ENCODE measurements at regions not wholly inside any gene's neighbourhood (a gene's known extent, or its start where the extent isn't known, plus 50 kb on each side); places are given as distances from the start of the nearest gene placed in this dataset.

DNA sequence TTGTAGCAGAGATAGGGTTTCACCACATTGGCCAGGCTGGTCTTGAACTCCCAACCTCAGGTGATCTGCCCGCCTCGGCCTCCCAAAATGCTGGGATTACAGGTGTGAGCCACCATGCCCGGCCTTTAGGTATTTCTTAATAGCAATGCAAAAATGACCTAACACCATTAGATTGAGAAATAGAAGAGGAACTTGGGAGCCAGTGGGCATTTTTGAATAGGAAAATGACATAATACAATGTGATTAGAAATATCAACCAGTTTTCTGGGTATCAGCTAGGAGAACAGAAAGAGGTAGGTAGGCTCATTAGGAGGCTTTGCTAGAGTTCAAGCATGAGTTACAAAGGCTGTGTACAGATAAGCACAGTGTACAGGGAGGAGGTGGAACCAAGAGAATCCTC, 101.8 kb upstream of the TBC1D5 start:
- TF ChIP-seq, protein P1, sequence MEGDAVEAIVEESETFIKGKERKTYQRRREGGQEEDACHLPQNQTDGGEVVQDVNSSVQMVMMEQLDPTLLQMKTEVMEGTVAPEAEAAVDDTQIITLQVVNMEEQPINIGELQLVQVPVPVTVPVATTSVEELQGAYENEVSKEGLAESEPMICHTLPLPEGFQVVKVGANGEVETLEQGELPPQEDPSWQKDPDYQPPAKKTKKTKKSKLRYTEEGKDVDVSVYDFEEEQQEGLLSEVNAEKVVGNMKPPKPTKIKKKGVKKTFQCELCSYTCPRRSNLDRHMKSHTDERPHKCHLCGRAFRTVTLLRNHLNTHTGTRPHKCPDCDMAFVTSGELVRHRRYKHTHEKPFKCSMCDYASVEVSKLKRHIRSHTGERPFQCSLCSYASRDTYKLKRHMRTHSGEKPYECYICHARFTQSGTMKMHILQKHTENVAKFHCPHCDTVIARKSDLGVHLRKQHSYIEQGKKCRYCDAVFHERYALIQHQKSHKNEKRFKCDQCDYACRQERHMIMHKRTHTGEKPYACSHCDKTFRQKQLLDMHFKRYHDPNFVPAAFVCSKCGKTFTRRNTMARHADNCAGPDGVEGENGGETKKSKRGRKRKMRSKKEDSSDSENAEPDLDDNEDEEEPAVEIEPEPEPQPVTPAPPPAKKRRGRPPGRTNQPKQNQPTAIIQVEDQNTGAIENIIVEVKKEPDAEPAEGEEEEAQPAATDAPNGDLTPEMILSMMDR (IDR thresholded peaks at IDR 0.05): no peak
- TF ChIP-seq EP300 (IDR thresholded peaks at IDR 0.05; ENCODE audit: borderline replicate concordance in 1 of 2, low read depth in 1 of 2, low read length in 1 of 2) (no peak), TCF12 (IDR thresholded peaks at IDR 0.05) (no peak), RAD21 (IDR thresholded peaks at IDR 0.05; ENCODE audit: low read length) (no peak), TAF1 (IDR thresholded peaks at IDR 0.05; ENCODE audit: borderline replicate concordance, low read depth, low read length) (no peak), NFIC (IDR thresholded peaks at IDR 0.05; ENCODE audit: borderline replicate concordance) (no peak), TEAD4 (IDR thresholded peaks at IDR 0.05; ENCODE audit: borderline replicate concordance, insufficient read depth) (no peak), CHD2 (IDR thresholded peaks at IDR 0.05; ENCODE audit: low read length, partially characterized antibody) (no peak), POLR2AphosphoS5 (IDR thresholded peaks at IDR 0.05; ENCODE audit: low read depth, low read length) (no peak), EZH2phosphoT487 (IDR thresholded peaks at IDR 0.05; ENCODE audit: borderline replicate concordance, low read depth) (no peak)
- TF ChIP-seq, protein P2, sequence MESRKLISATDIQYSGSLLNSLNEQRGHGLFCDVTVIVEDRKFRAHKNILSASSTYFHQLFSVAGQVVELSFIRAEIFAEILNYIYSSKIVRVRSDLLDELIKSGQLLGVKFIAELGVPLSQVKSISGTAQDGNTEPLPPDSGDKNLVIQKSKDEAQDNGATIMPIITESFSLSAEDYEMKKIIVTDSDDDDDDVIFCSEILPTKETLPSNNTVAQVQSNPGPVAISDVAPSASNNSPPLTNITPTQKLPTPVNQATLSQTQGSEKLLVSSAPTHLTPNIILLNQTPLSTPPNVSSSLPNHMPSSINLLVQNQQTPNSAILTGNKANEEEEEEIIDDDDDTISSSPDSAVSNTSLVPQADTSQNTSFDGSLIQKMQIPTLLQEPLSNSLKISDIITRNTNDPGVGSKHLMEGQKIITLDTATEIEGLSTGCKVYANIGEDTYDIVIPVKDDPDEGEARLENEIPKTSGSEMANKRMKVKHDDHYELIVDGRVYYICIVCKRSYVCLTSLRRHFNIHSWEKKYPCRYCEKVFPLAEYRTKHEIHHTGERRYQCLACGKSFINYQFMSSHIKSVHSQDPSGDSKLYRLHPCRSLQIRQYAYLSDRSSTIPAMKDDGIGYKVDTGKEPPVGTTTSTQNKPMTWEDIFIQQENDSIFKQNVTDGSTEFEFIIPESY (IDR thresholded peaks at IDR 0.05; ENCODE audit: borderline replicate concordance, low read depth): no peak
- TF ChIP-seq, protein P3, sequence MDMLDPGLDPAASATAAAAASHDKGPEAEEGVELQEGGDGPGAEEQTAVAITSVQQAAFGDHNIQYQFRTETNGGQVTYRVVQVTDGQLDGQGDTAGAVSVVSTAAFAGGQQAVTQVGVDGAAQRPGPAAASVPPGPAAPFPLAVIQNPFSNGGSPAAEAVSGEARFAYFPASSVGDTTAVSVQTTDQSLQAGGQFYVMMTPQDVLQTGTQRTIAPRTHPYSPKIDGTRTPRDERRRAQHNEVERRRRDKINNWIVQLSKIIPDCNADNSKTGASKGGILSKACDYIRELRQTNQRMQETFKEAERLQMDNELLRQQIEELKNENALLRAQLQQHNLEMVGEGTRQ (IDR thresholded peaks at IDR 0.05; ENCODE audit: borderline replicate concordance, low read depth, low read length): no peak
- TF ChIP-seq, protein P4, sequence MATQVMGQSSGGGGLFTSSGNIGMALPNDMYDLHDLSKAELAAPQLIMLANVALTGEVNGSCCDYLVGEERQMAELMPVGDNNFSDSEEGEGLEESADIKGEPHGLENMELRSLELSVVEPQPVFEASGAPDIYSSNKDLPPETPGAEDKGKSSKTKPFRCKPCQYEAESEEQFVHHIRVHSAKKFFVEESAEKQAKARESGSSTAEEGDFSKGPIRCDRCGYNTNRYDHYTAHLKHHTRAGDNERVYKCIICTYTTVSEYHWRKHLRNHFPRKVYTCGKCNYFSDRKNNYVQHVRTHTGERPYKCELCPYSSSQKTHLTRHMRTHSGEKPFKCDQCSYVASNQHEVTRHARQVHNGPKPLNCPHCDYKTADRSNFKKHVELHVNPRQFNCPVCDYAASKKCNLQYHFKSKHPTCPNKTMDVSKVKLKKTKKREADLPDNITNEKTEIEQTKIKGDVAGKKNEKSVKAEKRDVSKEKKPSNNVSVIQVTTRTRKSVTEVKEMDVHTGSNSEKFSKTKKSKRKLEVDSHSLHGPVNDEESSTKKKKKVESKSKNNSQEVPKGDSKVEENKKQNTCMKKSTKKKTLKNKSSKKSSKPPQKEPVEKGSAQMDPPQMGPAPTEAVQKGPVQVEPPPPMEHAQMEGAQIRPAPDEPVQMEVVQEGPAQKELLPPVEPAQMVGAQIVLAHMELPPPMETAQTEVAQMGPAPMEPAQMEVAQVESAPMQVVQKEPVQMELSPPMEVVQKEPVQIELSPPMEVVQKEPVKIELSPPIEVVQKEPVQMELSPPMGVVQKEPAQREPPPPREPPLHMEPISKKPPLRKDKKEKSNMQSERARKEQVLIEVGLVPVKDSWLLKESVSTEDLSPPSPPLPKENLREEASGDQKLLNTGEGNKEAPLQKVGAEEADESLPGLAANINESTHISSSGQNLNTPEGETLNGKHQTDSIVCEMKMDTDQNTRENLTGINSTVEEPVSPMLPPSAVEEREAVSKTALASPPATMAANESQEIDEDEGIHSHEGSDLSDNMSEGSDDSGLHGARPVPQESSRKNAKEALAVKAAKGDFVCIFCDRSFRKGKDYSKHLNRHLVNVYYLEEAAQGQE (IDR thresholded peaks at IDR 0.05; ENCODE audit: low read depth, low read length): no peak
- TF ChIP-seq, protein P5, sequence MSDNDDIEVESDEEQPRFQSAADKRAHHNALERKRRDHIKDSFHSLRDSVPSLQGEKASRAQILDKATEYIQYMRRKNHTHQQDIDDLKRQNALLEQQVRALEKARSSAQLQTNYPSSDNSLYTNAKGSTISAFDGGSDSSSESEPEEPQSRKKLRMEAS (IDR thresholded peaks at IDR 0.05; ENCODE audit: low read depth): no peak

All from SK-N-SH (cell line).